Neural crest cell (in vitro differentiated cells): ENCODE measurements at regions not wholly inside any gene's neighbourhood (a gene's known extent, or its start where the extent isn't known, plus 50 kb on each side); places are given as distances from the start of the nearest gene placed in this dataset.
A peak's percentile ranks its signal among the peaks of the same experiment; 100 is the strongest.

Source experiments
- DNase-seq: peaks from one replicate; pipeline ENCODE4 v3.0.0; 2021; ENCODE audit warnings: low read depth, mixed read lengths, low spot score
- H3K27ac Mint-ChIP-seq: one replicate; pipeline ENCODE4 v1.8.0; 2021; ENCODE audit warnings: mild to moderate bottlenecking, mixed read lengths; ENCODE audit not compliant: unreplicated experiment
- H3K27me3 Mint-ChIP-seq: 2 replicates; pipeline ENCODE4 v1.8.0; 2021; ENCODE audit warnings: low read depth, mild to moderate bottlenecking, mixed read lengths
- H3K36me3 Mint-ChIP-seq: 2 replicates; pipeline ENCODE4 v1.8.0; 2021; ENCODE audit warnings: low read depth, mild to moderate bottlenecking, mixed read lengths
- H3K4me1 Mint-ChIP-seq: 2 replicates; pipeline ENCODE4 v1.8.0; 2021; ENCODE audit warnings: mixed read lengths
- H3K4me3 Mint-ChIP-seq: one replicate; pipeline ENCODE4 v1.8.0; 2021; ENCODE audit warnings: mild to moderate bottlenecking, mixed read lengths
- H3K9me3 Mint-ChIP-seq: 2 replicates; pipeline ENCODE4 v1.8.0; 2021; ENCODE audit warnings: mixed read lengths
- TF ChIP-seq, protein P1 (sequence below): fragments of 200-600 bp; sonication (generic); conservative IDR thresholded peaks from 2 replicates; pipeline ENCODE4 v1.5.0; 2021; ENCODE audit warnings: antibody characterized with exemption, mild to moderate bottlenecking

DNA sequence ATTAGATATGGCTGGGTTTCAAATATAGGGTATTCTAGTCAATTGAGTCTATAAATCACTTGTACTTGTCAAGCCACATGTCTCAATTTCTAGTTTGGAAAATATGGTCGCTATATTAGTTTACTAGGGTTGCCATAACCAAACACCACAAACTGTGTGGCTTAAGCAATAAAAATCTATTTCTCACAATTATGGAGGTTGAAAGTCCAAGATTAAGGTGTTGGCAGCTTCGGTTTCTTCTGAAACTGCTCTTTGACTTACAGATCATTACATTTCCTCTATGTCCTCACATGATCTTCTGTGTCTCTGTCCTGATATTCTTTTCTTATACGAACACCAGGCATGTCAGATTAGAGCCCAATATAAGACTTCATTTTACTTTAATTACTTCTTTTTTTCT is 55.8 kb upstream of the BASP1 start:
- no peaks in the 10 kb centered on the region for H3K27me3 Mint-ChIP-seq
- TF ChIP-seq, protein P1, sequence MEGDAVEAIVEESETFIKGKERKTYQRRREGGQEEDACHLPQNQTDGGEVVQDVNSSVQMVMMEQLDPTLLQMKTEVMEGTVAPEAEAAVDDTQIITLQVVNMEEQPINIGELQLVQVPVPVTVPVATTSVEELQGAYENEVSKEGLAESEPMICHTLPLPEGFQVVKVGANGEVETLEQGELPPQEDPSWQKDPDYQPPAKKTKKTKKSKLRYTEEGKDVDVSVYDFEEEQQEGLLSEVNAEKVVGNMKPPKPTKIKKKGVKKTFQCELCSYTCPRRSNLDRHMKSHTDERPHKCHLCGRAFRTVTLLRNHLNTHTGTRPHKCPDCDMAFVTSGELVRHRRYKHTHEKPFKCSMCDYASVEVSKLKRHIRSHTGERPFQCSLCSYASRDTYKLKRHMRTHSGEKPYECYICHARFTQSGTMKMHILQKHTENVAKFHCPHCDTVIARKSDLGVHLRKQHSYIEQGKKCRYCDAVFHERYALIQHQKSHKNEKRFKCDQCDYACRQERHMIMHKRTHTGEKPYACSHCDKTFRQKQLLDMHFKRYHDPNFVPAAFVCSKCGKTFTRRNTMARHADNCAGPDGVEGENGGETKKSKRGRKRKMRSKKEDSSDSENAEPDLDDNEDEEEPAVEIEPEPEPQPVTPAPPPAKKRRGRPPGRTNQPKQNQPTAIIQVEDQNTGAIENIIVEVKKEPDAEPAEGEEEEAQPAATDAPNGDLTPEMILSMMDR = no peak
- DNase-seq = no peak
- no peaks in the 10 kb centered on the region for H3K4me1 Mint-ChIP-seq
- no peak overlapping the region for H3K4me3 Mint-ChIP-seq
- no peaks in the 10 kb centered on the region for H3K36me3 Mint-ChIP-seq
- no peak overlapping the region for H3K27ac Mint-ChIP-seq
- H3K9me3 Mint-ChIP-seq = peaks cover 3% of the 10 kb centered on the region

DNA sequence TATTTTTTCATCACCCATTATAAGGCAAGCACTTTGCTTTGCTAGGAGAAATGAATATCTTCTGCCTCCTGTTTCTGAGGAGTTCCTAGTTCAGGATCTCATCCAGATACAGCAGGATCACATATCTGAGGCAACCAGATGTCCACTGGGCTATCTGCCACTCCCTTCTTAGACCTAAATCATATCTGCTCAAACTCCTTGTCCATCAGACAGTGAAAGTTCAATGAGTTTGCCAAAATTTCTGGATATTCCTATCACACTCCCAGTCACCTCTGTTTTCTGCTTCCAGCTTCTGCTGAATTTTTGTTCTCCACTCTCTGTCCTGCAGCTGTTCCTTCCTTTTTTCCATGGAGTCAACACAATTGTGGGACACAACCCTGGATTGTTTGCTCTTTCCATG is 54.2 kb upstream of the BASP1 start:
- H3K9me3 Mint-ChIP-seq = no peaks in the 10 kb centered on the region
- no peak for DNase-seq
- H3K4me1 Mint-ChIP-seq = no peaks in the 10 kb centered on the region
- no peaks in the 10 kb centered on the region for H3K36me3 Mint-ChIP-seq
- TF ChIP-seq, protein P1 = no peak
- H3K4me3 Mint-ChIP-seq = no peak overlapping the region
- no peaks in the 10 kb centered on the region for H3K27me3 Mint-ChIP-seq
- H3K27ac Mint-ChIP-seq = no peak overlapping the region

DNA sequence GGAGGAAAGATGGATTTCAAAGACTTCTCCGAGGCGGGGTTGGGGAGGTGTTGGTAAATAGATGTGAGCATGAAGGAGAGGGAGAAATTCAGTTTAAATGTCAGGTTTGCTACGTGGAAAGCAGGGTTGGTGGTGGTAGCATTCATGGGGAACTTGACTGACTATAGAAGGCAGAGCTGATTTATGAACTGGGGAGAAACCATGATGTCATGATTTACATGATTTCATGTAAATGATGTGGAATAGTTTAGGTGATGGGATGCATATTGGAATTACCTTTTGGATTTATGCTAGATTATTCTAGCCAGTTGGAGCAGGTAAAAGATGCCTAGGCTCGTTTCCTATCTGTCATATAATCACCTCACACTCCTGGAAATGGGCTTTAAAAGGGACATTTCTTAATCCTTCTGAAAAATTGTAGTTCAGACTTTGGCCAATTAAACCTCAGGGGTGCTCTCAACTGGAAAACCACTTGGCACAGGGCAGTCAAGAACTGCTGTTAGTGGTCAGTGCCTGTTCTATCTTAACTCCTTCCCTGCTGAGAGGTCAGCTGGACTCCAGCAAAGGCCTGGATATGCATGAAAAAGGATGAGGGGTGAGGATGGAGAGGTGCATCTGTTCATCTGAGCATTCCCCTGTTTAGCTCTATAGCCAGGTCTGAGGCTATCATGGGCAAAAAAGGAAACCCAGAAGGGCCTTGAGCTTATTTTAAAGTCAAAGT is 50.1 kb upstream of the BASP1 start:
- H3K4me3 Mint-ChIP-seq = no peak overlapping the region
- no peaks in the 10 kb centered on the region for H3K4me1 Mint-ChIP-seq
- no peaks in the 10 kb centered on the region for H3K9me3 Mint-ChIP-seq
- TF ChIP-seq, protein P1 = no peak
- no peaks in the 10 kb centered on the region for H3K27me3 Mint-ChIP-seq
- peak overlapping the region; percentile 28 for H3K27ac Mint-ChIP-seq
- no peaks in the 10 kb centered on the region for H3K36me3 Mint-ChIP-seq
- DNase-seq = no peak
